ENCODE measurements at regions not wholly inside any gene's neighbourhood (a gene's known extent, or its start where the extent isn't known, plus 50 kb on each side); places are given as distances from the start of the nearest gene placed in this dataset.

GRCh38 chr14:44640416-44640815 is 133.3 kb upstream of the FSCB start:
- no peaks in the 10 kb centered on the region for H3K27me3 ChIP-seq (replicated peaks; ENCODE audit: insufficient read depth, low read length)
- H3K9ac ChIP-seq (ENCODE audit: low read length): no peak overlapping the region
- H3K4me3 ChIP-seq (ENCODE audit: low read length): no peak overlapping the region
- no peaks in the 10 kb centered on the region for H3K36me3 ChIP-seq (replicated peaks; ENCODE audit: insufficient read depth, low read length)
- H3F3A ChIP-seq (ENCODE audit: insufficient read depth, low read length): no peaks in the 10 kb centered on the region
- DNase-seq: no peak
- no peak overlapping the region for H3K27ac ChIP-seq (ENCODE audit: low read length)
- H4K20me1 ChIP-seq (ENCODE audit: insufficient read depth, low read length): no peaks in the 10 kb centered on the region
- no peak overlapping the region for H3K4me2 ChIP-seq (ENCODE audit: low read depth, low read length)
- no peaks in the 10 kb centered on the region for H3K9me2 ChIP-seq (replicated peaks; ENCODE audit: insufficient read depth, low read length)
- H3K79me2 ChIP-seq (ENCODE audit: low read length): no peaks in the 10 kb centered on the region
- no peaks in the 10 kb centered on the region for H3K4me1 ChIP-seq (ENCODE audit: low read length)
- H3K9me3 ChIP-seq (replicated peaks; ENCODE audit: insufficient read depth, low read length): no peaks in the 10 kb centered on the region
- no peak for TF ChIP-seq EZH2 (optimal IDR thresholded peaks at IDR 0.05; ENCODE audit: low read depth, low read length)
- no peak for TF ChIP-seq EZH2phosphoT487 (IDR thresholded peaks at IDR 0.05; ENCODE audit: low read length)
- TF ChIP-seq CTCF (IDR thresholded peaks at IDR 0.05; ENCODE audit: low read length): no peak
- H2AFZ ChIP-seq (ENCODE audit: low read length): no peak overlapping the region

DNA sequence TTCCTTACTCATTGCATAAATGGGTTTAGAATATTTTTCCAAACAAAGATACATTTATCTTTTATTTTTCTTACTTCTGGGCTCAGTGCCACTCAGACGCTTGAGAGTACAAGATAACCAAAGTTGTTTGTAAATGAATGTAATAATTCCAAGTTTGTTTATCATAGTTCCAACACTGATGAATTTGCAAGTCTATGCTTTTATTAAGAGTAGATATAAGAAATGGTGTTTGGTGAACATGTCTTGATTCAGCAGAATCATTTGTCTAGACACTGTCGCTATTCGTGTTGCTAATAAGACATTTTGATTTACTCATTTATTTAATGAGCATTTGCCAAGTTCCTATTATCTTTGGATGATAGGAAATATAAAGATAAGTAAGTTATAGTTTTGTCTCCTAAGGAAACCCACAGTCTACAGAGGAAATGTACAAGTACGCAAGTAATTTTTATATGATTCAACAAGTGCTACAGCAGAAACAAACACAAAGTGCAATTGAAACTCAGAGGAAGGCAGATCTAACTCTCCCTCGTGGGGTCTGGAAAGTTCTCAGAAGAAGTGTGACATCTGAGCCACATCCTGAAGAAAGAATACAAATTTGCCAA is 132.8 kb upstream of the FSCB start:
- Histone ChIP-seq H2AFZ (ENCODE audit: low read length) (no peak overlapping the region), H3K36me3 (replicated peaks; ENCODE audit: insufficient read depth, low read length) (no peaks in the 10 kb centered on the region), H3F3A (ENCODE audit: insufficient read depth, low read length) (no peaks in the 10 kb centered on the region), H3K27me3 (replicated peaks; ENCODE audit: insufficient read depth, low read length) (no peaks in the 10 kb centered on the region), H3K9me2 (replicated peaks; ENCODE audit: insufficient read depth, low read length) (no peaks in the 10 kb centered on the region), H3K9me3 (replicated peaks; ENCODE audit: insufficient read depth, low read length) (no peaks in the 10 kb centered on the region), H3K4me3 (ENCODE audit: low read length) (no peak overlapping the region), H3K9ac (ENCODE audit: low read length) (no peak overlapping the region), H3K4me2 (ENCODE audit: low read depth, low read length) (no peak overlapping the region), H4K20me1 (ENCODE audit: insufficient read depth, low read length) (no peaks in the 10 kb centered on the region), H3K79me2 (ENCODE audit: low read length) (no peaks in the 10 kb centered on the region), H3K4me1 (ENCODE audit: low read length) (no peaks in the 10 kb centered on the region), H3K27ac (ENCODE audit: low read length) (no peak overlapping the region)
- TF ChIP-seq EZH2phosphoT487 (IDR thresholded peaks at IDR 0.05; ENCODE audit: low read length): no peak
- no peak for TF ChIP-seq EZH2 (optimal IDR thresholded peaks at IDR 0.05; ENCODE audit: low read depth, low read length)
- no peak for TF ChIP-seq CTCF (IDR thresholded peaks at IDR 0.05; ENCODE audit: low read length)
- no peak for DNase-seq

DNA sequence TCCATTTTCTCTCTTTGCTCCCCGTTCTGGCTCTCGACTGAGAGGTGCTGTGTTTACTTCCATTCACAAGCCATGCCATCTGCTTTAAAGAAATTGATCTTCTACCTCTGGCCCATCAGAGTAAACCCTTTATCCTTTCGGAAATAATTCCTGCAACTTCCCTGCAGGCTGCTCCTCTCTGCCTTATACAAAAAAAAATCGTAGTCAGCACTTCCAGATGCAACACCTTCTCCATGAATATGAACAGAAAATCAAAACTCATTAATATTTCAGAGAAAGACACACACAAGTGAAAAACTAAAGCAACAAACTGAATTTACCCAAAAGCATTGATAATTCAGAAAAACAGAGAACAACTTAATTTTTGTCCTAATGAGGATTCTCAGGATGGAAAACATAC is 127.6 kb upstream of the FSCB start:
- TF ChIP-seq EZH2 (optimal IDR thresholded peaks at IDR 0.05; ENCODE audit: low read depth, low read length): no peak
- no peak for TF ChIP-seq EZH2phosphoT487 (IDR thresholded peaks at IDR 0.05; ENCODE audit: low read length)
- no peak for TF ChIP-seq CTCF (IDR thresholded peaks at IDR 0.05; ENCODE audit: low read length)
- no peaks in the 10 kb centered on the region for H3K4me1 ChIP-seq (ENCODE audit: low read length)
- H3K4me3 ChIP-seq (ENCODE audit: low read length): no peak overlapping the region
- DNase-seq: no peak
- H3K27me3 ChIP-seq (replicated peaks; ENCODE audit: insufficient read depth, low read length): no peaks in the 10 kb centered on the region
- no peaks in the 10 kb centered on the region for H3K36me3 ChIP-seq (replicated peaks; ENCODE audit: insufficient read depth, low read length)
- H2AFZ ChIP-seq (ENCODE audit: low read length): no peak overlapping the region
- no peak overlapping the region for H3K4me2 ChIP-seq (ENCODE audit: low read depth, low read length)
- H3K9ac ChIP-seq (ENCODE audit: low read length): no peak overlapping the region
- no peaks in the 10 kb centered on the region for H3K79me2 ChIP-seq (ENCODE audit: low read length)
- H3K9me3 ChIP-seq (replicated peaks; ENCODE audit: insufficient read depth, low read length): no peaks in the 10 kb centered on the region
- H3K27ac ChIP-seq (ENCODE audit: low read length): no peak overlapping the region
- no peaks in the 10 kb centered on the region for H3K9me2 ChIP-seq (replicated peaks; ENCODE audit: insufficient read depth, low read length)
- no peaks in the 10 kb centered on the region for H4K20me1 ChIP-seq (ENCODE audit: insufficient read depth, low read length)
- no peaks in the 10 kb centered on the region for H3F3A ChIP-seq (ENCODE audit: insufficient read depth, low read length)

Measured in MM.1S (cell line).